ENCODE measurements at regions not wholly inside any gene's neighbourhood (a gene's known extent, or its start where the extent isn't known, plus 50 kb on each side); places are given as distances from the start of the nearest gene placed in this dataset.

- Mint-ChIP-seq H3K4me3 (no peak overlapping the region), H3K27ac (no peak overlapping the region), H3K36me3 (ENCODE audit: low read depth) (no peaks in the 10 kb centered on the region; the same call in 2 of the 3 replicates), H3K27me3 (ENCODE audit: insufficient read depth, low read depth, poor library complexity) (peaks cover 3% of the 10 kb centered on the region), H3K4me1 (no peaks in the 10 kb centered on the region), H3K9me3 (peaks cover 8% of the 10 kb centered on the region)
- Histone ChIP-seq H3K79me2 (replicated peaks; ENCODE audit: insufficient read depth) (no peaks in the 10 kb centered on the region), H4K20me1 (replicated peaks; ENCODE audit: insufficient read depth) (no peaks in the 10 kb centered on the region), H3K4me1 (ENCODE audit: insufficient read depth) (no peaks in the 10 kb centered on the region), H3K27ac (ENCODE audit: low read depth) (no peak overlapping the region), H3F3A (replicated peaks; ENCODE audit: low read depth) (no peaks in the 10 kb centered on the region), H2AFZ (no peak overlapping the region), H3K4me3 (no peak overlapping the region), H3K27me3 (ENCODE audit: insufficient read depth) (no peaks in the 10 kb centered on the region), H3K4me2 (no peak overlapping the region), H3K36me3 (ENCODE audit: insufficient read depth) (no peaks in the 10 kb centered on the region), H3K9me2 (ENCODE audit: insufficient read depth) (peaks cover 8% of the 10 kb centered on the region; the same call in 1 of the 2 replicates)
- ATAC-seq = no peak
- DNase-seq (ENCODE audit: low spot score) = no peak
- TF ChIP-seq EZH2phosphoT487 (IDR thresholded peaks at IDR 0.05; ENCODE audit: unreplicated experiment) (no peak), ZNF114 (CRISPR knock-in tag; IDR thresholded peaks at IDR 0.05) (no peak), REST (IDR thresholded peaks at IDR 0.05; ENCODE audit: unreplicated experiment) (no peak), ZNF462 (CRISPR knock-in tag; IDR thresholded peaks at IDR 0.05) (no peak), JUNB (IDR thresholded peaks at IDR 0.05; ENCODE audit: unreplicated experiment) (no peak), NANOG (IDR thresholded peaks at IDR 0.05; ENCODE audit: borderline replicate concordance) (no peak), ZNF331 (CRISPR knock-in tag; IDR thresholded peaks at IDR 0.05; ENCODE audit: low read depth) (no peak), EZH2 (IDR thresholded peaks at IDR 0.05; ENCODE audit: low read depth, unreplicated experiment) (no peak), CREB1 (CRISPR knock-in tag; IDR thresholded peaks at IDR 0.05; ENCODE audit: low read depth) (no peak), POLR2AphosphoS5 (IDR thresholded peaks at IDR 0.05; ENCODE audit: low read depth) (no peak), STAT1 (IDR thresholded peaks at IDR 0.05; ENCODE audit: unreplicated experiment) (no peak)
- TF ChIP-seq, protein P1, sequence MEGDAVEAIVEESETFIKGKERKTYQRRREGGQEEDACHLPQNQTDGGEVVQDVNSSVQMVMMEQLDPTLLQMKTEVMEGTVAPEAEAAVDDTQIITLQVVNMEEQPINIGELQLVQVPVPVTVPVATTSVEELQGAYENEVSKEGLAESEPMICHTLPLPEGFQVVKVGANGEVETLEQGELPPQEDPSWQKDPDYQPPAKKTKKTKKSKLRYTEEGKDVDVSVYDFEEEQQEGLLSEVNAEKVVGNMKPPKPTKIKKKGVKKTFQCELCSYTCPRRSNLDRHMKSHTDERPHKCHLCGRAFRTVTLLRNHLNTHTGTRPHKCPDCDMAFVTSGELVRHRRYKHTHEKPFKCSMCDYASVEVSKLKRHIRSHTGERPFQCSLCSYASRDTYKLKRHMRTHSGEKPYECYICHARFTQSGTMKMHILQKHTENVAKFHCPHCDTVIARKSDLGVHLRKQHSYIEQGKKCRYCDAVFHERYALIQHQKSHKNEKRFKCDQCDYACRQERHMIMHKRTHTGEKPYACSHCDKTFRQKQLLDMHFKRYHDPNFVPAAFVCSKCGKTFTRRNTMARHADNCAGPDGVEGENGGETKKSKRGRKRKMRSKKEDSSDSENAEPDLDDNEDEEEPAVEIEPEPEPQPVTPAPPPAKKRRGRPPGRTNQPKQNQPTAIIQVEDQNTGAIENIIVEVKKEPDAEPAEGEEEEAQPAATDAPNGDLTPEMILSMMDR (conservative IDR thresholded peaks at IDR 0.05; ENCODE audit: low read depth in 2 of 2) = no peak
Measured at GRCh38 chr1:157915859-157916258, 74.3 kb upstream of the CD5L start.

Measured in GM23338 (cell line).